ENCODE measurements at regions not wholly inside any gene's neighbourhood (a gene's known extent, or its start where the extent isn't known, plus 50 kb on each side); places are given as distances from the start of the nearest gene placed in this dataset.

DNA sequence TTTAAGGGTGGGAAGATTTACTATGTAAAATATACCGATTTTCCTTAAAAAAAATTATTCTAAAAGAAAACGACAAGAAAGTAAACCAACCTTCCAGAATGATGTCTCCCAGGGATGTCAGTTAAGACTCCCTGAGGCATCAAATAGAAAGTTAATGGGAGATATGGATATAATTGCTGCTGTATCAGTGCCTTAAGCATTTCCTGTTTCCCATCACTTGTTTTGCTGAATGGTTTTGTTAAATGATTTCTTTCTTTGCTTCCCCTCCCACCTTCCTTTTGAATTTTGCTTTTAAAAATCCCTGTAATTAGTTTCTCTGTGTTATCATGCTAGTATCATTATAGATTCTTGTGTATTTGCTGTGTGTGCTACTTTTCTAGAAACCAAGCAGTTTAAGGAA, 154.3 kb upstream of the CWC22 start:
- TF ChIP-seq, protein P1, sequence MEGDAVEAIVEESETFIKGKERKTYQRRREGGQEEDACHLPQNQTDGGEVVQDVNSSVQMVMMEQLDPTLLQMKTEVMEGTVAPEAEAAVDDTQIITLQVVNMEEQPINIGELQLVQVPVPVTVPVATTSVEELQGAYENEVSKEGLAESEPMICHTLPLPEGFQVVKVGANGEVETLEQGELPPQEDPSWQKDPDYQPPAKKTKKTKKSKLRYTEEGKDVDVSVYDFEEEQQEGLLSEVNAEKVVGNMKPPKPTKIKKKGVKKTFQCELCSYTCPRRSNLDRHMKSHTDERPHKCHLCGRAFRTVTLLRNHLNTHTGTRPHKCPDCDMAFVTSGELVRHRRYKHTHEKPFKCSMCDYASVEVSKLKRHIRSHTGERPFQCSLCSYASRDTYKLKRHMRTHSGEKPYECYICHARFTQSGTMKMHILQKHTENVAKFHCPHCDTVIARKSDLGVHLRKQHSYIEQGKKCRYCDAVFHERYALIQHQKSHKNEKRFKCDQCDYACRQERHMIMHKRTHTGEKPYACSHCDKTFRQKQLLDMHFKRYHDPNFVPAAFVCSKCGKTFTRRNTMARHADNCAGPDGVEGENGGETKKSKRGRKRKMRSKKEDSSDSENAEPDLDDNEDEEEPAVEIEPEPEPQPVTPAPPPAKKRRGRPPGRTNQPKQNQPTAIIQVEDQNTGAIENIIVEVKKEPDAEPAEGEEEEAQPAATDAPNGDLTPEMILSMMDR (IDR thresholded peaks at IDR 0.05; ENCODE audit: insufficient read depth, low read depth, low read length) = no peak
- H3K4me3 ChIP-seq (ENCODE audit: low read depth, low read length) = no peak overlapping the region
- DNase-seq (ENCODE audit: low read depth) = no peak

DNA sequence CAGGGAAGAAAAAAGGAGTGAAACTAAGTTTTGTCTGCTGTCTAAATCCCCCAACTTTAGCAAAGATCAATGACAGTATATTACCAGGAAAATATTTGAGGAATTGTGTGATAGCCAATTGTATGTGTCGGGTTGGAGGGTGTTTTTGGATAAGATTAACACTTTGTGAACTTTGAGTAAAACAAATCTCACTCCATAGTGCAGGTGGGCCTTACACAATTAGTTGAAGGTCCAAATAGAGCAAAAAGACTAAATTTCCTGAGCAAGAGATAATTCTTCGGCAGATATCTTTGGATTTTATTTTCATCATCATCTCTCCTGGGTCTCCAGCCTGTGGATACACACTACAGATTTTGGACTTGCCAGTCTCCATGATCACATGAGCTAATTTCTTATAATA, 152.8 kb upstream of the CWC22 start:
- no peak for DNase-seq (ENCODE audit: low read depth)
- TF ChIP-seq, protein P1 (IDR thresholded peaks at IDR 0.05; ENCODE audit: insufficient read depth, low read depth, low read length) = no peak
- H3K4me3 ChIP-seq (ENCODE audit: low read depth, low read length) = no peak overlapping the region

DNA sequence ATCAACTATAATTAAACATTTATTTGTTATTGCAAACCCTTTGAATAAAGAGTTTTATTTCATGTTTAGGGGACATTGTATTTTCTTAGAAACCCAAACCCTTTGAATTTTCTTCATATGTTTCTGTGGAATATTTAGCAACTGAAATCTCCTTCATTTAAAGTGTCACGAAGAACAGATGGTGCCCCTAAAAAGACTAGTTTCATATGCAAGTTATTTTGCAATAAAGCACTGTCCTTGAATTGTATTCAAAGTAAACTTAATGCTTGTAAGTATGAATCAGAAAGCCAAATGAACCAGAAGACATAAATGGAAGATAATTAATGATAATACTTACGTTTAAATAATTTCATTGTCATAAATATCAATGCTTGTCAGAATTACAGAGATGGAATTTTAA, 151.9 kb upstream of the CWC22 start:
- TF ChIP-seq, protein P1 (IDR thresholded peaks at IDR 0.05; ENCODE audit: insufficient read depth, low read depth, low read length) = no peak
- H3K4me3 ChIP-seq (ENCODE audit: low read depth, low read length) = no peak overlapping the region
- no peak for DNase-seq (ENCODE audit: low read depth)

DNA sequence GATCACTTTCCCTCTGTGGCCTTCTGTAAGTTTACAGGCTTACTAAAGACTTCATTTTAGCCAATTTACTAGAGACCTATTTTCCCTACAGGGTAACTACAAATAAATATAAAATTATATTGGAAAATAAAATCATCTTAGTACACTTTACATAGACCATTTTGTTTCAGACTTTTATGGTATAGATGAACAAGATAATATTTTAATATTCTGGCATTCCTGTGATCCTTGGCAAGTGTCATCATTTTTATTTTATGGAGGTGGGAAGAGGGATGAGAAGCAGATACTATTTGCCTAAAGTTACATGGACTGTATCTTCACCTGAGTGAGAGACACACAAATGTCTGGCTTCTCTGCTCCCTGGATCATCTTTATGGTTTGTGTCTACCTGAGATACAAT, 149.6 kb upstream of the CWC22 start:
- TF ChIP-seq, protein P1 (IDR thresholded peaks at IDR 0.05; ENCODE audit: insufficient read depth, low read depth, low read length) = no peak
- DNase-seq (ENCODE audit: low read depth) = no peak
- no peak overlapping the region for H3K4me3 ChIP-seq (ENCODE audit: low read depth, low read length)

DNA sequence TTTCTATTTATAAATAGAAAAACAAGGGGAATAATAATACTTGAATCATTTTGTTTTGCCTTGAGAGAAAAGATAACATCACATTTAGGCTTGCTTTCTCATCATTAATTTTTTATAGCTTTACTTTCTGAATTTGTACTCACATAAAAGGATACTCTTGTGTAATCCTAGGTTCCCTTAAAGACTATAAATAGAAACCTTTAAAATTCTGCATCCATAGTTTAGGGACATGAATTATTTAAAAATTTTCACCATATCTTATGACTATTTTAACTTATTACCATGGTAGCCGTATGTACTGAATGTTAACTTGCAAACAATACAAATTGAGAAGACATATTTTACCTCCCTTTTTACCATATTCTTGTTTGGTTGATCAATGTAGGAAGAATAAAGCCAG, 143.5 kb upstream of the CWC22 start:
- TF ChIP-seq, protein P1 (IDR thresholded peaks at IDR 0.05; ENCODE audit: insufficient read depth, low read depth, low read length) = no peak
- peak; percentile 8 for DNase-seq (ENCODE audit: low read depth)

DNA sequence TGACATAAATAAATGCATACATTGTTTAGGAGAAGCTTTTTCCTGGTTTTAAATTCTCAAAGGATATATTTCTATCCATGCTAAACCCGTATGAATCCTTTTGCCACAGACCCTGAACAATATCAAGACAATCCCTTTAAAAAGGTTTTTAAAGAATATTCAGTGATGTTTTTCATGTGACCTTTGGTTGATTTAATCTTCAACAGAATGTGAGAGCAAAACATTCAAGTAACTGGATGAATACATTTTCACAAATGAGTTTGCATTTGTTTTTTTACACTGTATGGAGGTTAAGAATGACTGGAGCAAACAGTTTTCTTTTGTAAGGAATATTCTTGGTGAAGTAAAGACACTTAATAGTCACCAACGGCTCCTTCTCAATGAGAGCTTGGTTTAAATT, 139.4 kb upstream of the CWC22 start:
- TF ChIP-seq, protein P1 (IDR thresholded peaks at IDR 0.05; ENCODE audit: insufficient read depth, low read depth, low read length) = no peak
- H3K4me3 ChIP-seq (ENCODE audit: low read depth, low read length) = no peak overlapping the region

More for the DNA sequence above, 143.5 kb upstream of the CWC22 start:
- no peak overlapping the region for H3K4me3 ChIP-seq (ENCODE audit: low read depth, low read length)

DNA sequence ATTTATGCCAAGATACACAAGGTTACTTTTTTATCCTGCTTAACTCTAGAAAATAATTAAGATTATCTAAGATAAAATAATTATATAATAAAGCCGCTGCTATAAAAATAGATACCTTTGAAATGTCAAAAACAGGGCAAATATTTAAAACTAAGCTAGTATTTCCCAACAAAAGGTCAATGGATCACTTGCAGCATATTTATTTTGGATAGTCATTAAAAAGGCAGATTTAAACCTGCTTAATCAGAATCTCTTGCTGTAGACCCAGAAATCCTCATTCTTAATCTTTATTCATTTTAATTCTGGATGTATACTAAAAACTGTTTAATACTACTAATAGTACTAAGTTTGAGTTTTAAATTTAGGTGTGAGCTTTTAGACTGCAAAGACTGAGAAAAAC, 139.0 kb upstream of the CWC22 start:
- no peak for DNase-seq (ENCODE audit: low read depth)
- TF ChIP-seq, protein P1 (IDR thresholded peaks at IDR 0.05; ENCODE audit: insufficient read depth, low read depth, low read length) = no peak

More for the DNA sequence above, 139.4 kb upstream of the CWC22 start:
- no peak for DNase-seq (ENCODE audit: low read depth)

More for the DNA sequence above, 139.0 kb upstream of the CWC22 start:
- no peak overlapping the region for H3K4me3 ChIP-seq (ENCODE audit: low read depth, low read length)
